ENCODE measurements at regions not wholly inside any gene's neighbourhood (a gene's known extent, or its start where the extent isn't known, plus 50 kb on each side); places are given as distances from the start of the nearest gene placed in this dataset.

- TF ChIP-seq, protein P1, sequence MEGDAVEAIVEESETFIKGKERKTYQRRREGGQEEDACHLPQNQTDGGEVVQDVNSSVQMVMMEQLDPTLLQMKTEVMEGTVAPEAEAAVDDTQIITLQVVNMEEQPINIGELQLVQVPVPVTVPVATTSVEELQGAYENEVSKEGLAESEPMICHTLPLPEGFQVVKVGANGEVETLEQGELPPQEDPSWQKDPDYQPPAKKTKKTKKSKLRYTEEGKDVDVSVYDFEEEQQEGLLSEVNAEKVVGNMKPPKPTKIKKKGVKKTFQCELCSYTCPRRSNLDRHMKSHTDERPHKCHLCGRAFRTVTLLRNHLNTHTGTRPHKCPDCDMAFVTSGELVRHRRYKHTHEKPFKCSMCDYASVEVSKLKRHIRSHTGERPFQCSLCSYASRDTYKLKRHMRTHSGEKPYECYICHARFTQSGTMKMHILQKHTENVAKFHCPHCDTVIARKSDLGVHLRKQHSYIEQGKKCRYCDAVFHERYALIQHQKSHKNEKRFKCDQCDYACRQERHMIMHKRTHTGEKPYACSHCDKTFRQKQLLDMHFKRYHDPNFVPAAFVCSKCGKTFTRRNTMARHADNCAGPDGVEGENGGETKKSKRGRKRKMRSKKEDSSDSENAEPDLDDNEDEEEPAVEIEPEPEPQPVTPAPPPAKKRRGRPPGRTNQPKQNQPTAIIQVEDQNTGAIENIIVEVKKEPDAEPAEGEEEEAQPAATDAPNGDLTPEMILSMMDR (IDR thresholded peaks at IDR 0.05; ENCODE audit: insufficient read depth in 1 of 2, low read depth in 1 of 2, low read length in 1 of 2, severe bottlenecking in 1 of 2, unreplicated experiment in 1 of 2) = no peak
- H3K9me3 Mint-ChIP-seq (ENCODE audit: unreplicated experiment) = no peaks in the 10 kb centered on the region
- no peak overlapping the region for H3K27ac Mint-ChIP-seq (ENCODE audit: unreplicated experiment)
- H3K4me3 ChIP-seq (ENCODE audit: low read depth, low read length) = no peak overlapping the region
- no peaks in the 10 kb centered on the region for H3K27me3 ChIP-seq (replicated peaks; ENCODE audit: control insufficient read depth, insufficient read depth, low read length)
- no peaks in the 10 kb centered on the region for H3K9me3 ChIP-seq
- no peaks in the 10 kb centered on the region for H3K36me3 Mint-ChIP-seq (ENCODE audit: insufficient read depth, unreplicated experiment)
- peaks cover 5% of the 10 kb centered on the region for H3K27me3 Mint-ChIP-seq (ENCODE audit: insufficient read depth, unreplicated experiment)
- intact Hi-C loops (cut with micrococcal nuclease; ENCODE audit: unreplicated experiment) = no loop called here
- H3K4me3 Mint-ChIP-seq (ENCODE audit: unreplicated experiment) = no peak overlapping the region
- H3K4me1 ChIP-seq = no peaks in the 10 kb centered on the region
- H3K36me3 ChIP-seq (ENCODE audit: control insufficient read depth, insufficient read depth, low read length) = no peaks in the 10 kb centered on the region
- BruUV-seq (replicated peaks) = no TSS peak
- ChIA-PET POLR2A (no interaction called here), CTCF (no interaction called here)
- DNase-seq = no peak
- no peaks in the 10 kb centered on the region for H3K4me1 Mint-ChIP-seq (ENCODE audit: low read depth, unreplicated experiment)
These were observed 1161.5 kb downstream of the CDH11 start for GRCh38 chr16:63960321-63960720.

- H3K27ac Mint-ChIP-seq (ENCODE audit: unreplicated experiment) = no peak overlapping the region
- no peak overlapping the region for H3K4me3 Mint-ChIP-seq (ENCODE audit: unreplicated experiment)
- Histone ChIP-seq H3K4me3 (ENCODE audit: low read depth, low read length) (no peak overlapping the region), H3K4me1 (no peaks in the 10 kb centered on the region), H3K36me3 (ENCODE audit: control insufficient read depth, insufficient read depth, low read length) (no peaks in the 10 kb centered on the region), H3K27me3 (replicated peaks; ENCODE audit: control insufficient read depth, insufficient read depth, low read length) (no peaks in the 10 kb centered on the region), H3K9me3 (no peaks in the 10 kb centered on the region)
- H3K9me3 Mint-ChIP-seq (ENCODE audit: unreplicated experiment) = no peaks in the 10 kb centered on the region
- ChIA-PET CTCF (no interaction called here), POLR2A (no interaction called here)
- TF ChIP-seq, protein P1 (IDR thresholded peaks at IDR 0.05; ENCODE audit: insufficient read depth in 1 of 2, low read depth in 1 of 2, low read length in 1 of 2, severe bottlenecking in 1 of 2, unreplicated experiment in 1 of 2) = no peak
- no peaks in the 10 kb centered on the region for H3K27me3 Mint-ChIP-seq (ENCODE audit: insufficient read depth, unreplicated experiment)
- no TSS peak for BruUV-seq (replicated peaks)
- intact Hi-C loops (cut with micrococcal nuclease; ENCODE audit: unreplicated experiment) = no loop called here
- no peak for DNase-seq
- H3K4me1 Mint-ChIP-seq (ENCODE audit: low read depth, unreplicated experiment) = no peaks in the 10 kb centered on the region
- no peaks in the 10 kb centered on the region for H3K36me3 Mint-ChIP-seq (ENCODE audit: insufficient read depth, unreplicated experiment)
These were observed 1174.8 kb downstream of the CDH11 start for GRCh38 chr16:63947022-63947421.

GRCh38 chr16:63945806-63946205, 1176.1 kb downstream of the CDH11 start:
- no peaks in the 10 kb centered on the region for H3K9me3 Mint-ChIP-seq (ENCODE audit: unreplicated experiment)
- Histone ChIP-seq H3K9me3 (no peaks in the 10 kb centered on the region), H3K27me3 (replicated peaks; ENCODE audit: control insufficient read depth, insufficient read depth, low read length) (no peaks in the 10 kb centered on the region), H3K4me3 (ENCODE audit: low read depth, low read length) (no peak overlapping the region), H3K4me1 (no peaks in the 10 kb centered on the region), H3K36me3 (ENCODE audit: control insufficient read depth, insufficient read depth, low read length) (no peaks in the 10 kb centered on the region)
- no peak overlapping the region for H3K27ac Mint-ChIP-seq (ENCODE audit: unreplicated experiment)
- POLR2A ChIA-PET = no interaction called here
- no peaks in the 10 kb centered on the region for H3K36me3 Mint-ChIP-seq (ENCODE audit: insufficient read depth, unreplicated experiment)
- no peaks in the 10 kb centered on the region for H3K27me3 Mint-ChIP-seq (ENCODE audit: insufficient read depth, unreplicated experiment)
- CTCF ChIA-PET = no interaction called here
- BruUV-seq (replicated peaks) = no TSS peak
- no peak for DNase-seq
- H3K4me3 Mint-ChIP-seq (ENCODE audit: unreplicated experiment) = no peak overlapping the region
- TF ChIP-seq, protein P1 (IDR thresholded peaks at IDR 0.05; ENCODE audit: insufficient read depth in 1 of 2, low read depth in 1 of 2, low read length in 1 of 2, severe bottlenecking in 1 of 2, unreplicated experiment in 1 of 2) = no peak
- no peaks in the 10 kb centered on the region for H3K4me1 Mint-ChIP-seq (ENCODE audit: low read depth, unreplicated experiment)
- intact Hi-C loops (cut with micrococcal nuclease; ENCODE audit: unreplicated experiment) = no loop called here
